ENCODE measurements at regions not wholly inside any gene's neighbourhood (a gene's known extent, or its start where the extent isn't known, plus 50 kb on each side); places are given as distances from the start of the nearest gene placed in this dataset.

DNA sequence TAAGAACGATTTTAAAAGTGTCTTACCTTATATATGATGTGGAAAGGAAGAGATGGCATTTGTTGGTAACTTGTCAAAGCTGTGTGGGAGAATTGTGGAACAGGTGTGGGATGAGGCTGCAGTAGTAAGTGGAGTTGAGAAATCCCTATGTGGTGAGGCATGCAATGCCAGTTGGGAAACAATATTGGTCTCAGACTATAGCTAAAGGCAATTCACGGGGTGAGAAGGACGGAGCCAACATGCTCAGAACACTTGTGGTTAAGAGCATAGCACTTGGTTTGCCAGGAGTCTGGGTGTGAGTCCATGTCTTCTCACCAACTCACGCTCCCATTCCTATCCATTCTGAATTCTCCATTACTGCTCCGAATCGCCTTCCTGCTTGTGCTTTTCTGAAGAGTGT lies 615.6 kb upstream of the ADAMTS9 start:
- Histone ChIP-seq H3K27me3 (replicated peaks; ENCODE audit: control insufficient read depth, insufficient read depth, low read length) (peaks cover 9% of the 10 kb centered on the region), H3K4me1 (ENCODE audit: control insufficient read depth, insufficient read depth, low read length) (no peaks in the 10 kb centered on the region), H3K9ac (ENCODE audit: low read length) (no peak overlapping the region), H3K4me3 (ENCODE audit: low read length) (no peak overlapping the region), H3K9me3 (ENCODE audit: control insufficient read depth, low read length) (no peaks in the 10 kb centered on the region), H3K36me3 (ENCODE audit: control insufficient read depth, insufficient read depth, low read length, severe bottlenecking) (no peaks in the 10 kb centered on the region)
- no peak for DNase-seq (ENCODE audit: low read depth)

DNA sequence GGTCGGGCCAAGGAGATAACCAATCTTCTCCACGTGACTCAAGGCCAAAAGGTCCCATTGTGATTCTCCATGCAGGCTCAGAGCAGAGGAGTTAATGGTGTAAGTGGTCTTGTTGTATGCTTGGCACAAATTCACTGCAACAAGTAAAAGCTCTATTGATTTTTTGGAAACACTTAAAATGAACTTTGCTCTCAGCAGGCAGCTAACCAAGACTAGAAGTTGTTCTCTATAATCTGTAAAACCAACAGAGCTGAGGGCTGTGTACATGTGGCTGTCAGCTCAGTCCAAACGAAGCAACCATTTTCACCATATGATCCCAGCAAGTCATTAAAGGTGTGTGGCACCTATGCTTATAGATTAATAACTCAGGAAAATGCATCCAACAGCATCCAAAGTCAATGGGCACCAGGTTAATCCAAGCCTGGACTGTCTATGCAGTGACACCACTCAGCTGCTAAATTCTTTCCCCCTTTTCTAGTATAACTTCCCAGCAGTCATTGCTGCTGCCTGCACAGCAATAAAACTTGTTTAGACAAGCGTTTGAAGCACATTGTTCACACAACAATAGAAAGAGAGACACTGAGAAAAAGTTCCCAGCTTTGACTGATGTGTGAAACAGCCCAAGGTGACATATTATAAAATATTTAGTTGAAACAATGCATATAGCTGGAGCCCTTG lies 603.8 kb upstream of the ADAMTS9 start:
- no peaks in the 10 kb centered on the region for H3K4me1 ChIP-seq (ENCODE audit: control insufficient read depth, insufficient read depth, low read length)
- no peak for DNase-seq (ENCODE audit: low read depth)
- no peaks in the 10 kb centered on the region for H3K27me3 ChIP-seq (replicated peaks; ENCODE audit: control insufficient read depth, insufficient read depth, low read length)
- no peaks in the 10 kb centered on the region for H3K9me3 ChIP-seq (ENCODE audit: control insufficient read depth, low read length)
- no peaks in the 10 kb centered on the region for H3K36me3 ChIP-seq (ENCODE audit: control insufficient read depth, insufficient read depth, low read length, severe bottlenecking)
- H3K4me3 ChIP-seq (ENCODE audit: low read length), result no peak overlapping the region
- H3K9ac ChIP-seq (ENCODE audit: low read length), result no peak overlapping the region

DNA sequence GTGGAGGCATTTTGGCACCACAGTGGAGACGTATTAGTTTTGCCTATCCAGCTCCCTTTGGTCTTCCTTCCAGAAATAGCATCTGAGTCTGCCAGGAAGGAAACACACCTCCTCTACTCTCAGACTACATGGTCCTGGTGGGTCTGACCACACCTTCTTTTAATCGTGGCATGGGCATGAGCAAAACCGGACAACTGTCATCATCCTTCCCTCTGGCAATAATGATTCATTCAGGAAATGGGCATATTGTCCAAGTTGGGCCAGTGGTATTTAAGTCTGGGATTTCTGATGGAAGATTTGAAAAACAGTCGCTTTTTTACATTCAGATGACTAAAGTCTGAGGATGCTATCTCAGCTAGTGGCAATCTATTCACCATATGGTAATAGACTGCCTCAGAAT lies 601.0 kb upstream of the ADAMTS9 start:
- no peak overlapping the region for H3K4me3 ChIP-seq (ENCODE audit: low read length)
- no peaks in the 10 kb centered on the region for H3K9me3 ChIP-seq (ENCODE audit: control insufficient read depth, low read length)
- no peaks in the 10 kb centered on the region for H3K36me3 ChIP-seq (ENCODE audit: control insufficient read depth, insufficient read depth, low read length, severe bottlenecking)
- DNase-seq (ENCODE audit: low read depth), result no peak
- no peaks in the 10 kb centered on the region for H3K4me1 ChIP-seq (ENCODE audit: control insufficient read depth, insufficient read depth, low read length)
- H3K9ac ChIP-seq (ENCODE audit: low read length), result no peak overlapping the region
- H3K27me3 ChIP-seq (replicated peaks; ENCODE audit: control insufficient read depth, insufficient read depth, low read length), result peaks cover 5% of the 10 kb centered on the region

DNA sequence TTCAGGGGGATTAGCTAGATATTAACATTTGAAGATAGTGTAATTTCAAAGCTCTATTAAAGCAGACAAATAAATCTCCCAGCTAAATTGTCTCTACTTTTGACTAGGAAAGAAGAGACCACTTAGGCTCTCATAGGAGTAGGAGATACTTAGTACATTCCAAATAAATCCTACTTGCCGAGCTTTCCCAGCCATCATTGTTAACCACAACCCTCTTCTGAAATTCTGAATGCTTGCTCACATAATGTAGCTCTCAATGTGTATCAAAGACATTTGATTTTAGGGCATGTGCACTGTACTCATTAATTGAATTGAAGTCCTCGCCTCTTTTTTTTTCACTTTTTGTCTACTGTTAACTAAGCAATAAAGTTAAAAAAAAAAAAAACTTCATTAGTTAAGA lies 598.2 kb upstream of the ADAMTS9 start:
- Histone ChIP-seq H3K4me1 (ENCODE audit: control insufficient read depth, insufficient read depth, low read length) (no peaks in the 10 kb centered on the region), H3K4me3 (ENCODE audit: low read length) (no peak overlapping the region), H3K9me3 (ENCODE audit: control insufficient read depth, low read length) (no peaks in the 10 kb centered on the region), H3K9ac (ENCODE audit: low read length) (no peak overlapping the region), H3K36me3 (ENCODE audit: control insufficient read depth, insufficient read depth, low read length, severe bottlenecking) (no peaks in the 10 kb centered on the region), H3K27me3 (replicated peaks; ENCODE audit: control insufficient read depth, insufficient read depth, low read length) (peaks cover 17% of the 10 kb centered on the region)
- no peak for DNase-seq (ENCODE audit: low read depth)

DNA sequence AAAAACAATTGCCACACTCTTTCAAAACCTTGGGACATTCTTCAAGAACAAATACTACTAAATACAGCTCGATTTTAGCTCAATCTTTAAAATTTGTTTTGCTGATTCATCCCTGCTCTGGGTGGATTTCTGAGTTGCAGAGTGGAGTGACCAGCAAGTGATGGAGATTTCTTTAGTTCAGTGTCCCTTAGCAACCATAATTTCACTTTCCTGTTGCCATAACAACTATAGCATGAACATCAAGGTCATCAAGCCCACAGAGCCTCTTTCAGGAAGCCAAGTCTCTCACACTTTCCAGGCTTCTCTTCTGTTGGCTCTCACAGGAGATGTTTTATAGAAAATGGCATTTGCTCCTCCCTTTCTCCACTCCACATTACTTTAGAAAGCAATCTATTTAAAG lies 597.2 kb upstream of the ADAMTS9 start:
- no peak overlapping the region for H3K9ac ChIP-seq (ENCODE audit: low read length)
- H3K27me3 ChIP-seq (replicated peaks; ENCODE audit: control insufficient read depth, insufficient read depth, low read length), result peaks cover 17% of the 10 kb centered on the region
- no peaks in the 10 kb centered on the region for H3K36me3 ChIP-seq (ENCODE audit: control insufficient read depth, insufficient read depth, low read length, severe bottlenecking)
- DNase-seq (ENCODE audit: low read depth), result peak; percentile 21
- H3K4me3 ChIP-seq (ENCODE audit: low read length), result no peak overlapping the region
- H3K9me3 ChIP-seq (ENCODE audit: control insufficient read depth, low read length), result no peaks in the 10 kb centered on the region
- no peaks in the 10 kb centered on the region for H3K4me1 ChIP-seq (ENCODE audit: control insufficient read depth, insufficient read depth, low read length)

DNA sequence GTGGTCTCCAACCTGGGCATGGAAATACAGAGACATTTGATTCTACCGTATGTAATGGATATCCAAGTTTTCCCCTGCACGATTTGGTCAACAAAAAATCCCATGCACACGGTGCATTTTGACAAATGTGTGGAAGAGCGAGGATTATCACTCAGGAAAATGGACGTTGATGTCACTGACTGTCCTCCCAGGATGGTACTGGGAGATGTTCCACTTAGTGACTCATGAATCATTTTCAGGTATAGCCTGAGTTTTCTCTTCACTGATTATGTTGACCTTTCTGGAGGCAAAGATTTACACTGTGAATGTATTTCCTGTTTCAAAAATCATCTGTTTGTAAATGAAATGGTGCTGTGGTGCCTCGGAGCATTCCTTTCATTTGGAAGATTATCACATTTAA lies 596.7 kb upstream of the ADAMTS9 start:
- H3K9me3 ChIP-seq (ENCODE audit: control insufficient read depth, low read length), result no peaks in the 10 kb centered on the region
- no peak for DNase-seq (ENCODE audit: low read depth)
- no peaks in the 10 kb centered on the region for H3K36me3 ChIP-seq (ENCODE audit: control insufficient read depth, insufficient read depth, low read length, severe bottlenecking)
- H3K4me1 ChIP-seq (ENCODE audit: control insufficient read depth, insufficient read depth, low read length), result no peaks in the 10 kb centered on the region
- no peak overlapping the region for H3K9ac ChIP-seq (ENCODE audit: low read length)
- peaks cover 17% of the 10 kb centered on the region for H3K27me3 ChIP-seq (replicated peaks; ENCODE audit: control insufficient read depth, insufficient read depth, low read length)
- H3K4me3 ChIP-seq (ENCODE audit: low read length), result no peak overlapping the region

DNA sequence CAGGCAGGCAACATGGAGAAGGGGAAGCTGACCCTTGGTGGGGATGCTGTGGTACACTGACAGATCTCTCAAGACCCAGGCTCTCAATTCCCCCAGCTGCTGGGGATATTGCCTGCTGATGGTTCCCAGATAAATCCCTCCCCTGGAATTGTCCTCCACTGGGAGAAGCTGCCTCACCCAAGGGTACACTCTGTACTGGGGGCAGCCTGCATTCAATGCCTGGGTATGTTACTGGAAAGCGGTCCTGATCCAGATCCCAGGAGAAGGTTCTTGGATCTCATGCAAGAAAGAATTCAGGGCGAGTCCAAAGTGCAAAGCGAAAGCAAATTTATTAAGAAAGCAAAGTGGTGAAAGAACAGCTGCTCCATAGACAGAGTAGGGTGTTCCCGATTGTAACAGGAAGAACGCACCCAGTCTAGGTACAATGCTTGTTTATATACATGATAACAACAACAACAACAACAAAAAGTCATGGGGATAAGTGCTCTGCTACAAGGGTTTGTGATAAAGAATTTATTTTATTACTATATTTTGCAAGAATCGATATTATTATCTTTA lies 591.5 kb upstream of the ADAMTS9 start:
- DNase-seq (ENCODE audit: low read depth), result no peak
- Histone ChIP-seq H3K4me1 (ENCODE audit: control insufficient read depth, insufficient read depth, low read length) (no peaks in the 10 kb centered on the region), H3K9me3 (ENCODE audit: control insufficient read depth, low read length) (no peaks in the 10 kb centered on the region), H3K4me3 (ENCODE audit: low read length) (peak overlapping the region; percentile 55), H3K27me3 (replicated peaks; ENCODE audit: control insufficient read depth, insufficient read depth, low read length) (peaks cover 29% of the 10 kb centered on the region), H3K36me3 (ENCODE audit: control insufficient read depth, insufficient read depth, low read length, severe bottlenecking) (no peaks in the 10 kb centered on the region), H3K9ac (ENCODE audit: low read length) (no peak overlapping the region)

DNA sequence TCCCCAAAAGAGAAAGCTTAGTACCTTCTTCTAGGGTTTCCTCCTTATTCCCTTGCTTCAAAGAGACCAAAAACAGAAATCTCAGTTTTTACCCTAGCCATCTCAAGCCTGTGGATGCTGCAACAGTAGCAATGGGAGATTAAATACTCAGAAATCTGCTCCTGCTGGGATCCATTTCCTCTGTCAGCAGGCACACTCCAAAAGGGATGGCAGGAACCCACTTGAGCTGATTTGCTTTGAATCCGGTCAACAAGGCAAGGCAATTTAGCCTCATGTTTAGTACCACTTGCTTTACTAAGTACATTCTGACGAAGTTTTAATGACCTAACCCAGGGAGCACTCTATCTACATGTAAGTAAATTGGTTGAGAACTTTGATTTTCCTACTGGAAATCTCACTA lies 590.0 kb upstream of the ADAMTS9 start:
- H3K36me3 ChIP-seq (ENCODE audit: control insufficient read depth, insufficient read depth, low read length, severe bottlenecking), result no peaks in the 10 kb centered on the region
- no peak for DNase-seq (ENCODE audit: low read depth)
- H3K27me3 ChIP-seq (replicated peaks; ENCODE audit: control insufficient read depth, insufficient read depth, low read length), result peaks cover 25% of the 10 kb centered on the region

DNA sequence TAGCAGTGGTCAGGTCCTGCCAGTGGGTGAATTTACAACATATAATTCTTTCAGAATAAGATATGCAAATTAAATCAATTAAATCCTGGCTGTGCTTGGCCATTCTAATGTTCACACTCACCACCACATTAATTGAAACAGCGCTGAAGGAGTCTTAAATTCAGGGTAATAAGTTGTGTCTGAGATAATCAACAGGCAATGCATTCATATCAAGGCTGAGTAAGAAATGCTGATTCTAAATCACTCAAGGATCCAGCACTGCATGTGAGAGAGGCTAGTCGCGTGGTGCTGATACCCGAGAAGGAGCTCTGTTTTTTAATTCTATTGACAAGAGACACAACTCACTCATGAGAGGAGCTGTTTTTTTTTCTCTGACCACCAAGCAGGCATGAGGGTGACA lies 588.8 kb upstream of the ADAMTS9 start:
- Histone ChIP-seq H3K9me3 (ENCODE audit: control insufficient read depth, low read length) (no peaks in the 10 kb centered on the region), H3K36me3 (ENCODE audit: control insufficient read depth, insufficient read depth, low read length, severe bottlenecking) (no peaks in the 10 kb centered on the region), H3K27me3 (replicated peaks; ENCODE audit: control insufficient read depth, insufficient read depth, low read length) (peaks cover 14% of the 10 kb centered on the region), H3K4me1 (ENCODE audit: control insufficient read depth, insufficient read depth, low read length) (no peaks in the 10 kb centered on the region), H3K4me3 (ENCODE audit: low read length) (no peak overlapping the region), H3K9ac (ENCODE audit: low read length) (no peak overlapping the region)
- DNase-seq (ENCODE audit: low read depth), result no peak

More for the DNA sequence above, 590.0 kb upstream of the ADAMTS9 start:
- Histone ChIP-seq H3K4me1 (ENCODE audit: control insufficient read depth, insufficient read depth, low read length) (no peaks in the 10 kb centered on the region), H3K4me3 (ENCODE audit: low read length) (no peak overlapping the region), H3K9ac (ENCODE audit: low read length) (no peak overlapping the region), H3K9me3 (ENCODE audit: control insufficient read depth, low read length) (no peaks in the 10 kb centered on the region)

DNA sequence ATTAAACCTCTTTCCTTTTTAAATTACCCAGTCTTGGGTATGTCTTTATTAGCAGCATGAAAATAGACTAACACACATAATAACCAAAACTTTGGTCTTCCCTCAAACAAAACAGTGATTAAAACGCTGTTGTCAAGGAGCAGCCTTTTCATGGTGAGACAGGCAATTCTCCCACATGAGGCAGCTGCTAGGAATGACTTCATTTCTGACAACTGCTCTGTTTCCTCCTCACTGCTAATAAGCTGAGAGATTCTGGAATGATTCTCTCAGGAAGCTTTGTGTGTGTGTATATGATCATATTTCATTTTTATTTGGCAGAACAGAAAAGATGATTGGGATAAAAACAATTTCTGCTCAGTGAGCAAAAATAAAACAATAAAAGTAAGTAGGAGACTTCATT lies 580.6 kb upstream of the ADAMTS9 start:
- Histone ChIP-seq H3K27me3 (replicated peaks; ENCODE audit: control insufficient read depth, insufficient read depth, low read length) (no peaks in the 10 kb centered on the region), H3K9me3 (ENCODE audit: control insufficient read depth, low read length) (no peaks in the 10 kb centered on the region), H3K9ac (ENCODE audit: low read length) (no peak overlapping the region), H3K4me3 (ENCODE audit: low read length) (no peak overlapping the region), H3K36me3 (ENCODE audit: control insufficient read depth, insufficient read depth, low read length, severe bottlenecking) (no peaks in the 10 kb centered on the region), H3K4me1 (ENCODE audit: control insufficient read depth, insufficient read depth, low read length) (no peaks in the 10 kb centered on the region)
- DNase-seq (ENCODE audit: low read depth), result peak; percentile 46

DNA sequence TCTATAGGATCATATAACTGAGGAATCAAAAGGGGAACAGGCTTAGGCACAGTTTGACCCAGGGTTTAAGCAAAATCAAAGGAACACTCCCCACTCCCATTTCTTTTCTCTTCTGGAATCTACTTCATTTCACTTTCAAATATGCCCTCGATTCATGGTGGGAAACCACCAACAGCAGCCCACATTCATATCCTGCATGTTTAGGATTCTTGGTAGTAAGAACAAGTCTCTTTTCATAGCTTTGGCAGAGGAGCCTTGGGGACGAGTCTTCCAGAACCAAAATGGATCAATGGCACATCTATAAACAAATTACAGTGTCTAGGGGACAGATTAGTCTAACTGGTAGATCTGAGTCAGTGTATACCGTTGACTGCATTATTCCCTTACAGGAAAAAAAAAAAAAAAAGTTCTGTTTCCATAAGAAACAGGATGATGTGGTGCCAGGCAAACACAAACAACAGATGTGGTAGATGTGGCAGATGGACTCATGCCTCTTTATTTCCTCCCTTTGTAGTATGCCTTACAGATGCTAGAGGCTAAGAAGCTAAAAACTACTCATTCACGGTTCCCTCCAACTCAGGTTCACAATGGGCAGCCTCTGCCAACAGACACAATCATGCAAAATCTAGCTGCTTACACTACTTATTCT lies 578.3 kb upstream of the ADAMTS9 start:
- no peak for DNase-seq (ENCODE audit: low read depth)
- peaks cover 3% of the 10 kb centered on the region for H3K9me3 ChIP-seq (ENCODE audit: control insufficient read depth, low read length)
- no peaks in the 10 kb centered on the region for H3K4me1 ChIP-seq (ENCODE audit: control insufficient read depth, insufficient read depth, low read length)
- no peak overlapping the region for H3K9ac ChIP-seq (ENCODE audit: low read length)
- H3K36me3 ChIP-seq (ENCODE audit: control insufficient read depth, insufficient read depth, low read length, severe bottlenecking), result no peaks in the 10 kb centered on the region
- H3K27me3 ChIP-seq (replicated peaks; ENCODE audit: control insufficient read depth, insufficient read depth, low read length), result peaks cover 4% of the 10 kb centered on the region
- no peak overlapping the region for H3K4me3 ChIP-seq (ENCODE audit: low read length)
